Loucy (cell line): ENCODE measurements at regions not wholly inside any gene's neighbourhood (a gene's known extent, or its start where the extent isn't known, plus 50 kb on each side); places are given as distances from the start of the nearest gene placed in this dataset.

ENCODE experiments used
- H2AFZ ChIP-seq: fragments of 200-600 bp; sonication (generic); 2 replicates; pipeline ENCODE4 v1.6.0; 2016; ENCODE audit warnings: antibody characterized with exemption, mild to moderate bottlenecking, low read length, moderate library complexity
- H3F3A ChIP-seq: fragments of 200-600 bp; 2 replicates; pipeline ENCODE4 v1.6.0; 2016; ENCODE audit warnings: antibody characterized with exemption, low read depth, mild to moderate bottlenecking
- H3K27me3 ChIP-seq: fragments of 200-600 bp; sonication (generic); 2 replicates; pipeline ENCODE4 v1.6.1; 2014; ENCODE audit warnings: low read length, mild to moderate bottlenecking; ENCODE audit not compliant: insufficient read depth, poor library complexity, severe bottlenecking
- H3K36me3 ChIP-seq: fragments of 200-600 bp; sonication (generic); 2 replicates; pipeline ENCODE4 v1.6.1; 2016; ENCODE audit warnings: low read length; ENCODE audit not compliant: insufficient read depth
- H3K4me1 ChIP-seq: fragments of 200-600 bp; sonication (generic); 2 replicates; pipeline ENCODE4 v1.5.1; 2014; ENCODE audit warnings: low read length, mild to moderate bottlenecking; ENCODE audit not compliant: insufficient read depth, poor library complexity, severe bottlenecking
- H3K4me2 ChIP-seq: fragments of 200-600 bp; sonication (generic); 2 replicates; pipeline ENCODE4 v1.6.0; 2014; ENCODE audit warnings: antibody characterized with exemption, low read length, low read depth, mild to moderate bottlenecking; ENCODE audit not compliant: poor library complexity, severe bottlenecking
- H3K4me3 ChIP-seq: fragments of 200-600 bp; sonication (generic); 2 replicates; pipeline ENCODE4 v1.5.1; 2014; ENCODE audit warnings: low read length, mild to moderate bottlenecking, mixed read lengths; ENCODE audit not compliant: poor library complexity, severe bottlenecking
- H3K79me2 ChIP-seq: fragments of 200-600 bp; sonication (generic); 2 replicates; pipeline ENCODE4 v1.6.1; 2014; ENCODE audit warnings: low read length; ENCODE audit not compliant: insufficient read depth
- H3K9ac ChIP-seq: fragments of 200-600 bp; sonication (generic); 2 replicates; pipeline ENCODE4 v1.6.0; 2014; ENCODE audit warnings: mild to moderate bottlenecking, low read depth, low read length, moderate library complexity; ENCODE audit not compliant: poor library complexity, severe bottlenecking
- H3K9me2 ChIP-seq: fragments of 200-600 bp; sonication (generic); replicated peaks from 2 replicates; pipeline ENCODE4 v1.6.1; 2016; ENCODE audit warnings: low read depth, low read length, mixed read lengths
- H3K9me3 ChIP-seq: fragments of 200-600 bp; sonication (generic); 2 replicates; pipeline ENCODE4 v1.6.1; 2014; ENCODE audit warnings: mild to moderate bottlenecking, antibody characterized with exemption, low read length, low read depth; ENCODE audit not compliant: insufficient read depth
- H4K20me1 ChIP-seq: fragments of 200-600 bp; sonication (generic); 2 replicates; pipeline ENCODE4 v1.6.0; 2014; ENCODE audit warnings: antibody characterized with exemption, low read length, mild to moderate bottlenecking; ENCODE audit not compliant: insufficient read depth, poor library complexity, severe bottlenecking
- EZH2phosphoT487 ChIP-seq: fragments of 200-600 bp; IDR thresholded peaks from 2 replicates; pipeline ENCODE4 v1.6.1; 2018; ENCODE audit warnings: antibody characterized with exemption, mild to moderate bottlenecking, moderate library complexity, borderline replicate concordance
- TF ChIP-seq, protein P1 (sequence below): fragments of 200-600 bp; sonication (generic); conservative IDR thresholded peaks from 2 replicates; pipeline ENCODE4 v1.5.1; 2014; ENCODE audit warnings: mild to moderate bottlenecking, antibody characterized with exemption, low read length

DNA sequence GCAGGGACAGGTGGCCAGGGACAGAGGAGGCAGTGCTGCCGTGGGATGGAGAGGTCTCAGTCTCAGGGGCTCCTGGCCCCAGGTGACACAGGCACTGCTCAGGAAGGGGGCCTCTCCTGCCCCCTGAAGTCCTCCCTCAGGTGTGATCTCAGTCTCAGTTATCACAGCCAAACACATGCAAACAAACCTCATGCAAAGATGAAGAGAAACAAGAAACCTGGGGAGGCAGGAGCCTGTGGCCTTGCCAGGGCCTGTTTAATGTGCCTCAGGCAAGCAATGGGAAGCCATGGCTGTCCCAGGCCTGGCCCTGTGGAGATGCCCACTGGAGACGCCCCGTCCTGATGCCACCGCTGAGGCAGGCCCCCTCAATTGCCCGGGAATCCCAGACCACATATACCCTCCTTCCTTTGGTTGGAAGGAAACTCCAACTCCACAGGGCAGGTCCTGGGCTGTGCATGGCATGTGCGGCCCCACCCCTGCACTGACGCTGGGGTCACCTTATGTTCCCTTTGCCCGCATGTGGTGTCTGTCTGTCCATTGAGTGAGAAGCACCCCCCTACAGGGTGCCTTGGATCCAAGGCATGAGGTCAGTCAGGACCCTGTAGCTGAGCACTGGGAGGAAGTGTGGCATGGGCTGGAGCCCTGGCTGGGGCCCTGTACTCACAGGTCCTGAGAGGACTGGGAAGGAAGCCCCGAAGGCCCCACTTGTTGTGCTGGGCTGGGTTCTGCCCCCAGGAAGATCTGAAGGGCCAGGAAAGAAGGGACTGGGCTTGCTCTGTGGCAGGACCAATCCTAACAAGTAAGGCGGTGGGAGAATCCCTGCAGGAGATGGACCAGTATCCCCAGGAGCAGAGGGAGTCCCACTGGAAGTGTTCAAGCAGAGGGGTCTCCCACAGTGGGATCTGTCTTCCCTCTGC, 68.8 kb upstream of the RAB6C start:
- Histone ChIP-seq H3K36me3 (no peaks in the 10 kb centered on the region), H3F3A (no peaks in the 10 kb centered on the region), H3K9me2 (no peaks in the 10 kb centered on the region), H3K27me3 (no peaks in the 10 kb centered on the region), H2AFZ (no peak overlapping the region), H3K9ac (no peak overlapping the region), H4K20me1 (no peaks in the 10 kb centered on the region), H3K4me2 (no peak overlapping the region), H3K4me1 (no peaks in the 10 kb centered on the region), H3K9me3 (no peaks in the 10 kb centered on the region), H3K79me2 (no peaks in the 10 kb centered on the region), H3K4me3 (no peak overlapping the region)
- no peak for TF ChIP-seq EZH2phosphoT487
- TF ChIP-seq, protein P1, sequence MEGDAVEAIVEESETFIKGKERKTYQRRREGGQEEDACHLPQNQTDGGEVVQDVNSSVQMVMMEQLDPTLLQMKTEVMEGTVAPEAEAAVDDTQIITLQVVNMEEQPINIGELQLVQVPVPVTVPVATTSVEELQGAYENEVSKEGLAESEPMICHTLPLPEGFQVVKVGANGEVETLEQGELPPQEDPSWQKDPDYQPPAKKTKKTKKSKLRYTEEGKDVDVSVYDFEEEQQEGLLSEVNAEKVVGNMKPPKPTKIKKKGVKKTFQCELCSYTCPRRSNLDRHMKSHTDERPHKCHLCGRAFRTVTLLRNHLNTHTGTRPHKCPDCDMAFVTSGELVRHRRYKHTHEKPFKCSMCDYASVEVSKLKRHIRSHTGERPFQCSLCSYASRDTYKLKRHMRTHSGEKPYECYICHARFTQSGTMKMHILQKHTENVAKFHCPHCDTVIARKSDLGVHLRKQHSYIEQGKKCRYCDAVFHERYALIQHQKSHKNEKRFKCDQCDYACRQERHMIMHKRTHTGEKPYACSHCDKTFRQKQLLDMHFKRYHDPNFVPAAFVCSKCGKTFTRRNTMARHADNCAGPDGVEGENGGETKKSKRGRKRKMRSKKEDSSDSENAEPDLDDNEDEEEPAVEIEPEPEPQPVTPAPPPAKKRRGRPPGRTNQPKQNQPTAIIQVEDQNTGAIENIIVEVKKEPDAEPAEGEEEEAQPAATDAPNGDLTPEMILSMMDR, result no peak

DNA sequence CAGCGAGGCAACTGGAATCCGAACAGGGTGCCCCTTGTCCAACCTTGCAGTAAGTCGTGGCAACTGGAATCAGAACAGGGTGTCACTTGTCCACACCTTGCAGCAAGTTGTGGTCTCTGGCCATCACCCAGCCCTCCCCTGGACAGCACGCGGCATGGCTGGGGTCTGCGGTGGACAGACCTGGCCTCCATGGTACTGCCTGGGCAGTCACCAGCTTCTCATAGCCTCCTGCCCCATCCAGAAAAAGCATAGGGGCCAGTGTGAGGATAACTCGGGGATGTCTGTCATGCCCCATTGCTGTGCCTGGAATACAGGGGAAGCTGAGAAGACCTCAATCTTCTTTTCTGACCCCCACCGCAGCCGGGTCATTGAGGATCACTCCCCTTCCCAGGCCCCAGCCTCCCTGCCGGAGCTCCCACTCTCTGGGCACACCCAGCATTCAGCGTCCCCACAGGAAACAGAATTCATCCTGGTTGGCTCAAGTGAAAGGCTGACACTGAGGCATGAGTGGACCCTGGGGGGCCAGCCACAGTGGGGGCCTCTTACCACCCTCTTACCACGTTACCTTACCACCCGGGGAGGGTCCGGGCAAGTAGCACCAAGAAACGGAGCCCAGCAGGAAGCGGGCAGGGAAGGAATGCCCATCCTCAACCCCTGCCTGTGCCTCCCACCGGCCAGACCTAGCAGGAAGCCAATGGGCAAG, 68.0 kb upstream of the RAB6C start:
- no peaks in the 10 kb centered on the region for H4K20me1 ChIP-seq

DNA sequence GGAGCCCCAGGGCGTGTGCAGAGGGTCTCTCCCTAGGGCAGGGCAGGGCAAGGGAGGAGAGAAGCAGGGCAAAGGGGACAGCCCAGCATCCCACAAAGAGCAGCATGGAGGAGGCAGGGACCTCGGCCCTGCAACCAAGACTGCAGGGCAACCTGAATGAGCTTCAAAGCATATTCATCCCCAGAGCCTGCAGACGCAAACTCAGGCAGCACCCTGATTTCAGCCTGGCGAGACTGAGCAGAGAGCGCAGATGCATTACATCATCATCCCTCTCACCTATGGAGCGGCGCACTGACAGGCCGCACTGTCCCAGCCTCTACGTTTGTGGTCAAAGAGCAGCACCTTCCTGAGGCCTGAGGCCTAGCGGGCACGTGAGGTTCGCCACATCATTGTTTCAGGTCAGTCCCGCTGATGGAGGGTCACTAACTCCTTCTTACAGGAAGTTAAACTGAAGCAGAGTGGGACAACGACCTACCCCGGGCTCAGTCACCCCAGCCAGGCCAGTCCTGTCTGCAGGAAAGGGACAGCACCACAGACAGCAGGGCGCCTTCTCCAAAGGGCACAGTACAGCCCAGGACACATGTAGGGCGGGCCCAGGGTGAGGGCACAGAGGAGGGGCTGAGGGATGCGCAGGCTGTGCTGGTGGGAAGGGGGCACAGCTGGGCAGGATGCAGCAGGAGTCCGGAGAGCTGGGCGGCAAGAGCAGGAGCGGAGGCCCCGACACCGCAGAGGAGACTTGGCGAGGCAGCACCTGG, 67.2 kb upstream of the RAB6C start:
- Histone ChIP-seq H3K4me2 (no peak overlapping the region), H3K79me2 (no peaks in the 10 kb centered on the region), H3K27me3 (no peaks in the 10 kb centered on the region), H3K9me3 (no peaks in the 10 kb centered on the region), H3F3A (no peaks in the 10 kb centered on the region), H3K9me2 (no peaks in the 10 kb centered on the region), H3K9ac (no peak overlapping the region), H3K36me3 (no peaks in the 10 kb centered on the region), H4K20me1 (no peaks in the 10 kb centered on the region), H2AFZ (no peak overlapping the region), H3K4me3 (no peak overlapping the region), H3K4me1 (no peaks in the 10 kb centered on the region)
- no peak for TF ChIP-seq EZH2phosphoT487
- TF ChIP-seq, protein P1, result no peak

More for the DNA sequence above, 68.0 kb upstream of the RAB6C start:
- H3K4me1 ChIP-seq, result no peaks in the 10 kb centered on the region
- H3K9ac ChIP-seq, result no peak overlapping the region
- H3K4me2 ChIP-seq, result no peak overlapping the region
- no peaks in the 10 kb centered on the region for H3K27me3 ChIP-seq
- TF ChIP-seq EZH2phosphoT487, result no peak
- TF ChIP-seq, protein P1, result no peak
- no peaks in the 10 kb centered on the region for H3K9me3 ChIP-seq
- no peaks in the 10 kb centered on the region for H3K79me2 ChIP-seq
- H2AFZ ChIP-seq, result no peak overlapping the region
- H3K36me3 ChIP-seq, result no peaks in the 10 kb centered on the region
- H3K4me3 ChIP-seq, result no peak overlapping the region
- no peaks in the 10 kb centered on the region for H3K9me2 ChIP-seq
- H3F3A ChIP-seq, result no peaks in the 10 kb centered on the region
